GM19463 (cell line): ENCODE measurements at regions not wholly inside any gene's neighbourhood (a gene's known extent, or its start where the extent isn't known, plus 50 kb on each side); places are given as distances from the start of the nearest gene placed in this dataset.
"Not testable (repeated sequence)": the region's sequence is repeated elsewhere in the genome, so short reads cannot be mapped to it uniquely, and the experiment has no call there.

ENCODE experiments used
- ATAC-seq: cut with Tn5 transposase; IDR thresholded peaks from one replicate; pipeline ENCODE4 v1.9.1; 2021; ENCODE audit warnings: mild to moderate bottlenecking, moderate library complexity; ENCODE audit not compliant: unreplicated experiment

DNA sequence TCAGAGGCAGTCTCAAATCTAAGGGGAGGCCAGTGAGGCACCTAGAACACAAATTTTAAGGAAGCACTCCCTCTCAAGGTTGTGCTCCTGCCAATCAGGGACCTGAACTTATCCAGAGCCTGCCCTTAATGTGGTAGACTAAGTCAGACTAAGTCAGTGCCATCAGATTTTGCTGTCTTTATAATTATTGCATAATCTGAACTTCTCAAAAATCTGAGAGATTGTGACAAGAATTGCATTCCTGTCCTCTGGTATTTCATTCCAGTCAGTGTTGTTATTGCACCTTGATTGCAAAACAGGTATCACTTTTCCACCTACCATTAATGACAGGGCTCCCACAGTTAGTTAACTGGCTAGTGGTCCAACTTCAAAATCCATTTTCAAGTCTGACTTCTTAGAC is 197.1 kb upstream of the HCN1 start:
- ATAC-seq, result no peak

DNA sequence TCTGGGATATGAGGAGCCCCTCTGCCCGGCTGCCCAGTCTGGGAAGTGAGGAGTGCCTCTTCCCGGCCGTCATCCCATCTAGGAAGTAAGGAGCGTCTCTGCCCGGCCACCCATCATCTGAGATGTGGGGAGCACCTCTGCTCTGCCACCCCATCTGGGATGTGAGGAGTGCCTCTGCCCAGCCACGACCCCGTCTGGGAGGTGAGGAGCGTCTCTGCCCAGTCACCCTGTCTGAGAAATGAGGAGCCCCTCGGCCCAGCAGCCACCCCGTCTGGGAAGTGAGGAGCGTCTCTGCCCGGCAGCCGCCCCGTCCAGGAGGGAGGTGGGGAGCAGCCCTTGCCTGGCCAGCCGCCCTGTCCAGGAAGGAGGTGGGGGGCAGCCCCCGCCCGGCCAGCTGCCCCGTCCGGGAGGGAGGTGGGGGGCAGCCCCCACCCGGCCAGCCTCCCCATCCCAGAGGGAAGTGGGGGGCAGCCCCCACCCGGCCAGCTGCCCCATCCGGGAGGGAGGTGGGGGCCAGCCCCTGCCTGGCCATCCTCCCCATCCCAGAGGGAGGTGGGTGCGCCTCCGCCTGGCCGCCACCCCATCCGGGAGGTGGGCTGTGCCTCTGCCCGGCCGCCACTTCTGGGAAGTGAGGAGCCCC is 194.4 kb upstream of the HCN1 start:
- not testable (repeated sequence) for ATAC-seq

DNA sequence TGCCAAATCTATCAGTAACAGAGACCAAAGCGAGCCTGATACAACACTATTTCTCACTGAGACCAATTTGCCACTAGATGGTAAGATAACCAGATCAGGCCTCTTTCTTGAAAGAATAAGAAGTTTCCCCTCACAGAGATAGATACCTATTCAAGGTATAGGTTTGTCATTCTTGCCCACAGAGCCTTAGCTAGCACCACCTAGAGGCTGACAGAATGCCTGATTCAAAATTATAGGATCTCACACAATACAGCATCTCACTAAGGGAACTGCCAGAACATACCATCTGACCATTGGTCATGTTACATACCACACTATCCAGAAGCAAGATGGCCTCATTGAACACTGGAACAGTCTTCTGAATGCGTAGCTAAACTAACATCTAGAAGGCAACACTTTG is 166.6 kb upstream of the HCN1 start:
- ATAC-seq, result no peak

DNA sequence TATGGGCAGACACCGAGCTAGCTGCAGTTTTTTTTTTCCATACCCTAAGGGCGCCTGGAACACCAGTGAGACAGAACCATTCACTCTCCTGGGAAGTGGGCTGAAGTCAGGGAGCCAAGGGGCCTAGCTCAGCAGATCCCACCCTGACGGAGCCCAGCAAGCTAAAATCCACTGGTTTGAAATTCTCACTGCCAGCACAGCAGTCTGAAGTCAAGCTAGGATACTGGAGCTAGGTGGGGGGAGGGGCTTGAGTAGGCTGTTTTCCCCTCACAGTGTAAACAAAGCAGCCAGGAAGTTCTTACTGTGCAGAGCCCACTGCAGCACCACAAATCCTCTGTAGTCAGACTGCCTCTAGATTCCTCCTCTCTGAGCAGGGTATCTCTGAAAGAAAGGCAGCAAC is 151.7 kb upstream of the HCN1 start:
- ATAC-seq, result no peak

DNA sequence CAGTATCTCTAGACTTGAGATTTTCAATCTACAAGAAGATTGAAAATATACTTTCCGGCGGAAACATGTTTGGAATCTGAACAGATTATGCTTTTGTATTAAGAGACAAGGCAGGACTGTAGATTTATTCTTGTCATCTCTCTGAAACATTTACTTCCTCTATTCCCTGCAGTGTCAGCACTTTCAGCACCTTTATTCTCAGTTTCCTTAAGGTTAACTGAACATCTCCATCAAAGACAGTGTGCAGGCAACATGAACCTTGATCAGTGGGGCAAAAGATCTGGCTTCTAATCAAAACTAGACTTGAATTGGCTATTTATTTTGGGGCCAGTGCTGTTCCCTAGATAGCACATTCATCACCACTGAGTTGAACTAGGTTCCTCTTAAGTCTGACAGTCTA is 129.9 kb upstream of the HCN1 start:
- ATAC-seq, result no peak

DNA sequence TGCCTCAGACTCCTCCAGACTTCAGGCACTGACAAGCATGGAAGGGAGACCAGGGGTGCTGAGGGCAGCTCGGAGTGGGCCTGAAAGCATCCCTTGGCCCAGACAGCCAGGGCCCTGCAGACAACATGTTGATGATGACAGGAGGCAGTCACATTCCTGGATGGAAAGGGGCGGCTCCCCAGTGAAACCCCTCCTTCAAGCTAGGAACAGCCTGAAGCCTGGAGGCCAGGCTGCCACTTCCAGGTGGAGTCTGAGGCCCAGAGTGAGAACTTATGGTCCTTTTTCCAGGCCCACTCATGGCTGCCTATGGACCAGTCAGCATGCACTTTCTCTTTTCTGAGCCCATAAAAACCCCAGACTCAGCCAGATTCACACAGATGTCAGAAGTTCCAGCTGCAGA is 104.2 kb upstream of the HCN1 start:
- no peak for ATAC-seq

DNA sequence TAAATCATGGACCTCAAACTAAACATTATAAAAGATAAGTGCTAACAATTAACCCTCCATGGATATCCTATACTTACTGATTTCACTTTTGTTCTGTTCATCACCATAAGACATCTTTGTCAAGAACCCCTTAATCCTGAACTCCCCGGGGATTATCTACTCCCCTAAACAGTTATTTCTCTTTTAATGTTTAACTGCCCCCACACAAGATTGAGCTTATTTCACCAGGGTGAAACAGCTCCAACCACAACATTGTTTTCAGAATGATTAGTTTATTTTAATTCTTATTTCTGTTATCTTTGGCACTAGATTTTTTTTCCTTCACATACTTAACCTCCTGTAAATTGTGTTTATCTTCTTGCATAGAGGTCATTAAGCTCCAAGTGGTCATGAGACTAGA is 103.2 kb upstream of the HCN1 start:
- ATAC-seq, result no peak

DNA sequence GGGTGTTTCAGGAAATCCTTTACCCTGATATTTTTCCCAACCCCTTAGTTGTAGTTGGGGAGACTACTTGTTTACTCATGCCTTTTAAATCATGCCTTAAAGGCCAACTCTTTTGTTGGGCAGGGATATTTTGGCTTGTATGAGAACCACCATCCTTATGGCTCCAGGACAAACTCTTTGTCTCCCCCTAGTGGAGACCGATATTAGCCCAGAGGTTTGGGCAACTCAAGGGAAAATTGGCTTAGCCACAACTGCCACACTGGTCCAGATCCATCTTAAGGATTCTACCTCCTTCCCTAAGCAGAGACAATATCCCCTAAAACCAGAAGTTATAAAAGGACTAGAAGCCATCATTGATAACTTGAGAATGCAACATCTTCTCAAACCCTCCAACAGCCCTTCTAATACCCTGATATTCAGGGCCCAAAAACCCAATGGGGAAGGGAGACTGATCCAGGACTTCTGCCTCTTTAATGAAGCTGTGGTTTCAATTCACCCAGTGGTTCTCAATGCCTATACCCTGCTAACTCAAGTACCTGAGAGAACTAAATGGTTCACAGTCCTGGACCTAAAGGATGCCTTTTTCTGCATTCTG is 100.9 kb upstream of the HCN1 start:
- ATAC-seq, result no peak

DNA sequence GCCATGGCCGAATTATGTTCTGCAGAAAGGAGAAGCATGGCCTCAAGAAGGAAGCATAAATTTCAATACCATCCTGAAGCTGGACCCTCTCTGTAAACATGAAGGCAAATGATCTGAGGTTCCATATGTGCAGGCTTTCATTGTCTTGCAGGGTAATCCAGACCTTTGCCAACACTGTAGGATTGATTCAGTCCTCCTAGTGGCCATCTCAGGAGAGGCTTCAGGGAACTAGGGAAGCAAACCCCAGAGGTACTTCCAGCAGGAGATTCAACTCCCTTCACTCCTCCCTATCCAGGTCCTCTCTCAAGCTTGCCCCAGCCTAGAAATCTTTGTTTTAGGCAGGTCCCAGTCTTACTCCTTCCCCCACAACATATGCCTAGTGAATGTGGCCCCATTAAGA is 99.3 kb upstream of the HCN1 start:
- no peak for ATAC-seq

DNA sequence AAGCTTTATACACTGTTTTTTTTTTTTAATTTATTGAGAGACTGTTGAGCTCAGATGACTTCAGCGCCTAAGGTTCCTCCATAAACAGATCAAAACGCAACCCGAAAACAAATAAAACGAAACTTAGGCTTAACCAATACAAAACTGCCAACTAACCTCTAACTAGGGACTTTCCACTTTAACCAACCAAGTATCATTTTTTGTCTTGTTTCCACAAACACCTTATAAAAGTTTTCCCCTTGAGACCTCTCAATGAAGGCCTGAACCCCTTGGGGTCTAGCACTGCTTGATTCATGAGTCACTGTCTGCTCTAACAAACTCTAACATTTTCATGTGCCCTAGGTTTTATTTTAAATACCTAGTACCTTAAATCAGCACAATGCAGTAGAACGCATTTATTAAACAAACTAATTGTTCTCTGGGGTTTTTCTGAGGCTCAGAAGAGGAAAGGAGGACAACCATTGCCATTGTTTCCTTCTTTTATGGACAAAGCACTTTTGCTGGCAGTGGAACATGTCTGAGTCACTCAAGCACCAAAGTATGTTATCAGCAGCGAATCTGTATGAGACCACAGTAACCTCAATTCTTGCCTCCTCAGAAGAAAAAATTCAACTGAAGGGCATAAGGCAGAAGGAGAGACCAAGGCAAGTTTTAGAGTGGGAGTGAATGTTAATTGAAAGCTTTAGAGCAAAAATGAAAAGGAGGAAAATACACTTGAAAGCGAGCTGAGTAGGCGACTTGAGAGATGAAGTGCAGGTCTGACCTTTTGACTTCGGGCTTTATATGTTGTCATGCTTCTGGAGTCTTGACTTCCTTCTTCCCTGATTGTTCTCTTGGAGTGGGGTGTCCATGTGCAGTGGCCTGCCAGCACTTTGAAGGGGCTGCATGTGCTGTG is 97.7 kb upstream of the HCN1 start:
- peak; percentile 83 for ATAC-seq

DNA sequence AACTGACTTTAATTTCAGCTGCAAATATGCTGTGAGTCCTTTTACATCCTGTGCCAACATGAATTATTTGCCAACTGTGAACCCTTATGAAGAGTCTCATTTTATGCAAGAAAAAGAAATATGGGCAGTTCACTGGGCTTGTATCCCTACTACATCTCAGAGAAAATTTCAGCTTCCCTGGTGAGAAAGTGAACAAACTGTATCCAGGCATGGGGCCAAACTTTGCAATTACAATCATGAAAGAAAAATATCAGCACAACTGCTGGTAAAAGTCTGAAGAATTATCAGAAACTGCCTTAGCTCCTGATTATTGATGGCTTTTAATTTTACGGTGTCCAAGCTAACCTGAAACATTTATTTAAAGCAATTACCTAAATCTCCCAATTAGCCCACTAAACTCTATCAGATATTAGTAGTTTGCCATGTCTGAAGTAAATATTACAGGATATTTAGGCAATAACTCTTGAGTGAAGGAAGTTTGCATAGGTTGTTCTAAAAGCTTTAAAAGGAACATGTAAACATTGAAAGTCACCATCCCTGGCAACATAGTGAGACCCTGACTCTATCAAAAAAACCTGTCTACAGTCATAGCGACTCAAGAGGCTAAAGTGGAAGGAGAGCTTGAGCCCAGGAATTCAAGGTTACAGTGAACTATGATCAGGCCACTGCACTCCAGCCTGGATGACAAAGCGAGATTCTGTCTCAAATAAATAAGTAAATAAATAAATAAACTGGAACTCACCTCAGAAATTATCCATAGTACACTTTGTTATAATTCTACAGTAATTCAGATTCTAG is 83.9 kb upstream of the HCN1 start:
- ATAC-seq, result no peak

DNA sequence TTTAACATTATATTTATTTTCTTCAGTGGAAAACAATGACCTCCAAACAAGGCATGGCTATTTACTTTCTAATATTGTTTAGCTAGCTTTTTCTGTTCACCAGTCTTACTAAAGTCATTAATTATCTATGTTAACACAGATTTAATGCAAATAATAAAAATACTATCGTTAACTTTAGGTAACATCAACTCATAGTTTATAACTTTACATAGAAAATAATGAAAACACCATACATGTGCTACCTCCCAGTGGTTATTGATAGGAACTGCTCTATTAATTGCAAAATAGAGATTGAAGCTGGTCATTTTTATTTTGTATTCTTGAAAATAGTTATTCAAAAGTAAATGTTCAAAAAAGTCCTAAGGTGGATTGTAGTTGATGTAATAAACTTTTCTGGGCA is 78.3 kb upstream of the HCN1 start:
- no peak for ATAC-seq

DNA sequence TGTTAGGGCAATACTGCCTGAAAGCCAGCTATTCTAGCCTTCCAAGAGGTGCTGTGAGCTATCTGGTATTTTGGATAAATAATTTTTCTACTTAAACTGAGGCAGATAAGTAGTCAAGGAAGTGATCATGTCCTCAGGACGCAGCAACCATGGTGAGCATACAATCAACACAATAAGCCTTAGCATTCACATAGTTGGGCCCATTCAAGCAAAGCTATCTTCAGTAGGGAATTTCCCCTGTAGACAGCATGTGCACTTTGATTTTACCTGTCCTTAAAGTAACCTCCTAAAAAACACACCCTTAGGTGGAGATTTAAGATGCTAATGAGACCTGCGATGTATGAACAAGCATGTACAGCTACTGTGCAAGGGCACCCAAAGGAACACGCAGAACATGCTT is 76.2 kb upstream of the HCN1 start:
- ATAC-seq, result no peak

DNA sequence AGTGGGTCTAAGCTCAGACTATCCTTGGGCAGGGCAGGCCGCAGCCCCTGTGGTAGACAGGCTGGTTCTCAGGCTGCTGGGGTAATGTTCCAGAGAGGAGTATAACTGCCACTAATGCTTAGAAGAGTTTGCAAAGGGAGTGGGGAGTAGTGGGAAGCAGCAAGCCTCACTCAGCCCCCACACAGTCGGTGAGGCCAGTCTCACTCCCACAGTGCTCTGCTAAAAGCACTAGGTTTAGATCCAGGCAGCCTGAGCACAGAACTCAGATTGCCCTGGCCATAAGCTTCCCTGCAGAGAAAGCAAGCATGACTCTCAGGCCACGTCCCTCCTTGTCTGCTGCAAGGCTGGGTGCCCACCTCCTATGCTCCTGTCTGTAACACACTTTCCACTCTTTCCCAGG is 69.4 kb upstream of the HCN1 start:
- no peak for ATAC-seq

DNA sequence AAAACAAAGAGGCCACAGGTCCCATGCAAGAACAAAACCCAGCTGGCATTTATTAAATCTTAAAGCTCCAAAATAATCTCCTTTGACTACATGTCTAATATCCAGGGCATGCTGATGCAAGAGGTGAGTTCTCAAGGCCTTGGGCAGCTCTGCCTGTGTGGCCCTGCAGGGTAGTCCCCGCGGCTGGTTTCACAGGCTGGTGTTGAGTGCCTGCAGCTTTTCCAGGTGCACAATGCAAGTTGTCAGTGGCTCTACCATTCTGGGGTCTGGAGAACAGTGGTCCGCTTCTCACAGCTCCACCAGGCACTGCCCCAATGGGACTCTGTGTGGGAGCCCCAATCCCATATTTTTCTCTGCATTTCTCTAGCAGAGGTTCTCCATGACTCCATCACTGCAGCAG is 54.4 kb upstream of the HCN1 start:
- ATAC-seq, result no peak

DNA sequence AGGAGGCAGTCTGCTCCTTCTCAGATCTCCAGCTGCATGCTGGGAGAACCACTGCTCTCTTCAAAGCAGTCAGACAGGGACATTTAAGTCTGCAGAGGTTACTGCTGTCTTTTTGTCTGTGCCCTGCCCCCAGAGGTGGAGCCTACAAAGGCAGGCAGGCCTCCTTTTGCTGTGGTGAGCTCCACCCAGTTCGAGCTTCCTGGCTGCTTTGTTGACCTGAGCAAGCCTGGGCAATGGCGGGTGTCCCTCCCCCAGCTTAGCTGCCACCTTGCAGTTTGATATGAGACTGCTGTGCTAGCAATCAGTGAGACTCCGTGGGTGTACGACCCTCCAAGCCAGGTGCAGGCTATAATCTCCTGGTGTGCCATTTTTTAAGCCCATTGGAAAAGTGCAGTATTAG is 52.3 kb upstream of the HCN1 start:
- not testable (repeated sequence) for ATAC-seq
